DND-41 (cell line): ENCODE measurements at regions not wholly inside any gene's neighbourhood (a gene's known extent, or its start where the extent isn't known, plus 50 kb on each side); places are given as distances from the start of the nearest gene placed in this dataset.

Source experiments
- ATAC-seq: fragments of 200-7000 bp; cut with Tn5 transposase; 3 replicates; pipeline ENCODE4 v1.9.1; 2021; ENCODE audit warnings: low read depth; ENCODE audit not compliant: insufficient read depth
- DNase-seq: peaks from one replicate; pipeline ENCODE4 v3.0.0-alpha.2; 2020
- H2AFZ ChIP-seq: 2 replicates; pipeline ENCODE4 v1.6.0; 2012; ENCODE audit warnings: low read depth, low read length
- H3K27ac ChIP-seq: 2 replicates; pipeline ENCODE4 v1.5.1; 2012; ENCODE audit warnings: low read length, inconsistent platforms
- H3K27me3 ChIP-seq: fragments of 200-600 bp; sonication (generic); 2 replicates; pipeline ENCODE4 v1.6.0; 2012; ENCODE audit warnings: low read length, mild to moderate bottlenecking, inconsistent platforms; ENCODE audit not compliant: insufficient read depth, poor library complexity
- H3K36me3 ChIP-seq: 2 replicates; pipeline ENCODE4 v1.5.1; 2012; ENCODE audit warnings: low read length, inconsistent platforms; ENCODE audit not compliant: insufficient read depth
- H3K4me1 ChIP-seq: 2 replicates; pipeline ENCODE4 v1.5.1; 2012; ENCODE audit warnings: mild to moderate bottlenecking, low read length; ENCODE audit not compliant: insufficient read depth
- H3K4me2 ChIP-seq: 2 replicates; pipeline ENCODE4 v1.6.0; 2012; ENCODE audit warnings: mild to moderate bottlenecking, moderate library complexity, low read length, inconsistent platforms; ENCODE audit not compliant: insufficient read depth
- H3K4me3 ChIP-seq, 2 experiments: fragments of 200-600 bp in 1 of 2; shearing (Covaris generic) in 1 of 2; 2 replicates each; pipeline ENCODE4 v1.5.1; 2012 to 2016; ENCODE audit warnings: inconsistent platforms in 2 of 2, low read length in 2 of 2, mild to moderate bottlenecking in 2 of 2, low read depth in 1 of 2, moderate library complexity in 1 of 2
- H3K79me2 ChIP-seq: 2 replicates; pipeline ENCODE4 v1.6.0; 2012; ENCODE audit warnings: low read length, inconsistent platforms; ENCODE audit not compliant: insufficient read depth
- H3K9ac ChIP-seq: 2 replicates; pipeline ENCODE4 v1.6.0; 2012; ENCODE audit warnings: low read depth, mild to moderate bottlenecking, inconsistent platforms, low read length, moderate library complexity
- H3K9me3 ChIP-seq: 2 replicates; pipeline ENCODE4 v1.5.1; 2012; ENCODE audit warnings: low read length, moderate library complexity, mild to moderate bottlenecking, inconsistent platforms; ENCODE audit not compliant: insufficient read depth, severe bottlenecking
- H4K20me1 ChIP-seq: 2 replicates; pipeline ENCODE4 v1.6.0; 2012; ENCODE audit warnings: low read length; ENCODE audit not compliant: insufficient read depth
- CTCF ChIP-seq: IDR thresholded peaks from 2 replicates; pipeline ENCODE4 v1.5.1; 2012; ENCODE audit warnings: borderline replicate concordance, low read length, moderate library complexity, mild to moderate bottlenecking; ENCODE audit not compliant: poor library complexity, severe bottlenecking; ENCODE audit errors: extremely low read depth
- EZH2 ChIP-seq: IDR thresholded peaks from 3 replicates; pipeline ENCODE4 v1.6.1; 2012; ENCODE audit warnings: borderline replicate concordance, low read depth, mild to moderate bottlenecking, moderate library complexity, low read length, inconsistent platforms; ENCODE audit not compliant: severe bottlenecking

GRCh38 chr2:147101941-147102790, 742.7 kb upstream of the ACVR2A start:
- Histone ChIP-seq H3K4me1 (no peaks in the 10 kb centered on the region), H3K9ac (no peak overlapping the region), H3K36me3 (no peaks in the 10 kb centered on the region), H3K4me2 (no peak overlapping the region), H3K4me3 (no peak overlapping the region), H3K27me3 (no peaks in the 10 kb centered on the region), H3K79me2 (no peaks in the 10 kb centered on the region), H3K9me3 (no peaks in the 10 kb centered on the region), H3K27ac (no peak overlapping the region), H4K20me1 (no peaks in the 10 kb centered on the region), H2AFZ (no peak overlapping the region)
- DNase-seq = no peak
- ATAC-seq = no peak
- TF ChIP-seq CTCF (no peak), EZH2 (no peak)

GRCh38 chr2:147100406-147101035, 744.3 kb upstream of the ACVR2A start:
- no peak for TF ChIP-seq CTCF
- no peak for TF ChIP-seq EZH2
- Histone ChIP-seq H3K36me3 (no peaks in the 10 kb centered on the region), H3K27ac (no peak overlapping the region), H3K9ac (no peak overlapping the region), H2AFZ (no peak overlapping the region), H3K4me1 (no peaks in the 10 kb centered on the region), H3K4me3 (no peak overlapping the region), H3K79me2 (no peaks in the 10 kb centered on the region), H4K20me1 (no peaks in the 10 kb centered on the region), H3K9me3 (no peaks in the 10 kb centered on the region), H3K27me3 (no peaks in the 10 kb centered on the region), H3K4me2 (no peak overlapping the region)
- DNase-seq (no peak), ATAC-seq (no peak)

GRCh38 chr2:147099845-147100244, 745.0 kb upstream of the ACVR2A start:
- H3K9ac ChIP-seq = no peak overlapping the region
- no peak overlapping the region for H2AFZ ChIP-seq
- H3K4me2 ChIP-seq = no peak overlapping the region
- no peak overlapping the region for H3K27ac ChIP-seq
- no peak for ATAC-seq
- H3K4me3 ChIP-seq = no peak overlapping the region
- no peaks in the 10 kb centered on the region for H3K4me1 ChIP-seq
- DNase-seq = no peak
- H3K79me2 ChIP-seq = no peaks in the 10 kb centered on the region
- no peaks in the 10 kb centered on the region for H3K9me3 ChIP-seq
- H4K20me1 ChIP-seq = no peaks in the 10 kb centered on the region
- H3K27me3 ChIP-seq = no peaks in the 10 kb centered on the region
- H3K36me3 ChIP-seq = no peaks in the 10 kb centered on the region
- no peak for TF ChIP-seq EZH2
- no peak for TF ChIP-seq CTCF
